ENCODE measurements at regions not wholly inside any gene's neighbourhood (a gene's known extent, or its start where the extent isn't known, plus 50 kb on each side); places are given as distances from the start of the nearest gene placed in this dataset.

- ATAC-seq = no peak
- TF ChIP-seq ZNF70 (CRISPR knock-in tag; IDR thresholded peaks at IDR 0.05) (no peak), OSR1 (CRISPR knock-in tag; IDR thresholded peaks at IDR 0.05) (no peak), ARNTL (CRISPR knock-in tag; IDR thresholded peaks at IDR 0.05; ENCODE audit: borderline replicate concordance, low read depth) (no peak), ZFP30 (CRISPR knock-in tag; IDR thresholded peaks at IDR 0.05) (no peak), RARB (CRISPR knock-in tag; IDR thresholded peaks at IDR 0.05) (no peak), TCF4 (CRISPR knock-in tag; IDR thresholded peaks at IDR 0.05; ENCODE audit: borderline replicate concordance) (no peak), ZNF8 (CRISPR knock-in tag; IDR thresholded peaks at IDR 0.05) (no peak), SNAI2 (CRISPR knock-in tag; IDR thresholded peaks at IDR 0.05) (no peak), ZFP3 (CRISPR knock-in tag; IDR thresholded peaks at IDR 0.05) (no peak), POU6F1 (CRISPR knock-in tag; IDR thresholded peaks at IDR 0.05; ENCODE audit: borderline replicate concordance, low read depth) (no peak), CSDC2 (CRISPR knock-in tag; IDR thresholded peaks at IDR 0.05) (no peak), TSHZ2 (CRISPR knock-in tag; IDR thresholded peaks at IDR 0.05) (no peak), TOX (CRISPR knock-in tag; IDR thresholded peaks at IDR 0.05; ENCODE audit: borderline replicate concordance) (no peak), ZNF565 (CRISPR knock-in tag; conservative IDR thresholded peaks at IDR 0.05; ENCODE audit: low read depth) (no peak), GLIS3 (CRISPR knock-in tag; IDR thresholded peaks at IDR 0.05) (no peak), ZC3H10 (CRISPR knock-in tag; IDR thresholded peaks at IDR 0.05) (no peak), PPARA (CRISPR knock-in tag; IDR thresholded peaks at IDR 0.05; ENCODE audit: borderline replicate concordance) (no peak), ESRRG (CRISPR knock-in tag; IDR thresholded peaks at IDR 0.05) (no peak)
- TF ChIP-seq, protein P1, sequence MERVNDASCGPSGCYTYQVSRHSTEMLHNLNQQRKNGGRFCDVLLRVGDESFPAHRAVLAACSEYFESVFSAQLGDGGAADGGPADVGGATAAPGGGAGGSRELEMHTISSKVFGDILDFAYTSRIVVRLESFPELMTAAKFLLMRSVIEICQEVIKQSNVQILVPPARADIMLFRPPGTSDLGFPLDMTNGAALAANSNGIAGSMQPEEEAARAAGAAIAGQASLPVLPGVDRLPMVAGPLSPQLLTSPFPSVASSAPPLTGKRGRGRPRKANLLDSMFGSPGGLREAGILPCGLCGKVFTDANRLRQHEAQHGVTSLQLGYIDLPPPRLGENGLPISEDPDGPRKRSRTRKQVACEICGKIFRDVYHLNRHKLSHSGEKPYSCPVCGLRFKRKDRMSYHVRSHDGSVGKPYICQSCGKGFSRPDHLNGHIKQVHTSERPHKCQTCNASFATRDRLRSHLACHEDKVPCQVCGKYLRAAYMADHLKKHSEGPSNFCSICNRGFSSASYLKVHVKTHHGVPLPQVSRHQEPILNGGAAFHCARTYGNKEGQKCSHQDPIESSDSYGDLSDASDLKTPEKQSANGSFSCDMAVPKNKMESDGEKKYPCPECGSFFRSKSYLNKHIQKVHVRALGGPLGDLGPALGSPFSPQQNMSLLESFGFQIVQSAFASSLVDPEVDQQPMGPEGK (CRISPR knock-in tag; IDR thresholded peaks at IDR 0.05; ENCODE audit: borderline replicate concordance) = no peak
- TF ChIP-seq, protein P2, sequence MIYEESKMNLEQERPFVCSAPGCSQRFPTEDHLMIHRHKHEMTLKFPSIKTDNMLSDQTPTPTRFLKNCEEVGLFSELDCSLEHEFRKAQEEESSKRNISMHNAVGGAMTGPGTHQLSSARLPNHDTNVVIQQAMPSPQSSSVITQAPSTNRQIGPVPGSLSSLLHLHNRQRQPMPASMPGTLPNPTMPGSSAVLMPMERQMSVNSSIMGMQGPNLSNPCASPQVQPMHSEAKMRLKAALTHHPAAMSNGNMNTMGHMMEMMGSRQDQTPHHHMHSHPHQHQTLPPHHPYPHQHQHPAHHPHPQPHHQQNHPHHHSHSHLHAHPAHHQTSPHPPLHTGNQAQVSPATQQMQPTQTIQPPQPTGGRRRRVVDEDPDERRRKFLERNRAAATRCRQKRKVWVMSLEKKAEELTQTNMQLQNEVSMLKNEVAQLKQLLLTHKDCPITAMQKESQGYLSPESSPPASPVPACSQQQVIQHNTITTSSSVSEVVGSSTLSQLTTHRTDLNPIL (CRISPR knock-in tag; IDR thresholded peaks at IDR 0.05; ENCODE audit: low read depth) = no peak
These were observed 620.1 kb upstream of the KIRREL3 start for GRCh38 chr11:127620671-127621070.

GRCh38 chr11:127619946-127620345, 619.4 kb upstream of the KIRREL3 start:
- ATAC-seq = no peak
- no peak for TF ChIP-seq RARB (CRISPR knock-in tag; IDR thresholded peaks at IDR 0.05)
- no peak for TF ChIP-seq CSDC2 (CRISPR knock-in tag; IDR thresholded peaks at IDR 0.05)
- TF ChIP-seq, protein P3, sequence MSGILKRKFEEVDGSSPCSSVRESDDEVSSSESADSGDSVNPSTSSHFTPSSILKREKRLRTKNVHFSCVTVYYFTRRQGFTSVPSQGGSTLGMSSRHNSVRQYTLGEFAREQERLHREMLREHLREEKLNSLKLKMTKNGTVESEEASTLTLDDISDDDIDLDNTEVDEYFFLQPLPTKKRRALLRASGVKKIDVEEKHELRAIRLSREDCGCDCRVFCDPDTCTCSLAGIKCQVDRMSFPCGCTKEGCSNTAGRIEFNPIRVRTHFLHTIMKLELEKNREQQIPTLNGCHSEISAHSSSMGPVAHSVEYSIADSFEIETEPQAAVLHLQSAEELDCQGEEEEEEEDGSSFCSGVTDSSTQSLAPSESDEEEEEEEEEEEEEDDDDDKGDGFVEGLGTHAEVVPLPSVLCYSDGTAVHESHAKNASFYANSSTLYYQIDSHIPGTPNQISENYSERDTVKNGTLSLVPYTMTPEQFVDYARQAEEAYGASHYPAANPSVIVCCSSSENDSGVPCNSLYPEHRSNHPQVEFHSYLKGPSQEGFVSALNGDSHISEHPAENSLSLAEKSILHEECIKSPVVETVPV (CRISPR knock-in tag; IDR thresholded peaks at IDR 0.05) = no peak
- TF ChIP-seq, protein P2 (CRISPR knock-in tag; IDR thresholded peaks at IDR 0.05; ENCODE audit: low read depth) = no peak
- no peak for TF ChIP-seq BACH2 (CRISPR knock-in tag; IDR thresholded peaks at IDR 0.05; ENCODE audit: borderline replicate concordance)
- TF ChIP-seq ZNF8 (CRISPR knock-in tag; IDR thresholded peaks at IDR 0.05) = no peak
- TF ChIP-seq ZC3H10 (CRISPR knock-in tag; IDR thresholded peaks at IDR 0.05) = no peak
- TF ChIP-seq ESRRG (CRISPR knock-in tag; IDR thresholded peaks at IDR 0.05) = no peak
- no peak for TF ChIP-seq TSHZ2 (CRISPR knock-in tag; IDR thresholded peaks at IDR 0.05)
- TF ChIP-seq TOX (CRISPR knock-in tag; IDR thresholded peaks at IDR 0.05; ENCODE audit: borderline replicate concordance) = no peak
- no peak for TF ChIP-seq GLIS3 (CRISPR knock-in tag; IDR thresholded peaks at IDR 0.05)
- no peak for TF ChIP-seq ZFP3 (CRISPR knock-in tag; IDR thresholded peaks at IDR 0.05)
- TF ChIP-seq TCF4 (CRISPR knock-in tag; IDR thresholded peaks at IDR 0.05; ENCODE audit: borderline replicate concordance) = no peak
- TF ChIP-seq OSR1 (CRISPR knock-in tag; IDR thresholded peaks at IDR 0.05) = no peak
